GM18868 (cell line): ENCODE measurements at regions not wholly inside any gene's neighbourhood (a gene's known extent, or its start where the extent isn't known, plus 50 kb on each side); places are given as distances from the start of the nearest gene placed in this dataset.

Experiments
- ATAC-seq: cut with Tn5 transposase; IDR thresholded peaks from one replicate; pipeline ENCODE4 v1.9.1; 2021; ENCODE audit warnings: mild to moderate bottlenecking, moderate library complexity; ENCODE audit not compliant: unreplicated experiment

GRCh38 chr18:24868760-24869237 is 408.4 kb downstream of the HRH4 start:
- ATAC-seq: no peak

- ATAC-seq: no peak
Measured at GRCh38 chr18:24869285-24869684, 408.8 kb downstream of the HRH4 start.

- no peak for ATAC-seq
Measured at GRCh38 chr18:24875286-24875685, 414.8 kb downstream of the HRH4 start.

- no peak for ATAC-seq
Measured at GRCh38 chr18:24875777-24876176, 415.3 kb downstream of the HRH4 start.

- ATAC-seq: no peak
Measured at GRCh38 chr18:24876266-24876665, 415.8 kb downstream of the HRH4 start.

GRCh38 chr18:24877066-24877465 is 416.6 kb downstream of the HRH4 start:
- ATAC-seq: no peak

GRCh38 chr18:24877546-24877945 is 417.1 kb downstream of the HRH4 start:
- ATAC-seq: no peak

GRCh38 chr18:24878289-24878688 is 417.9 kb downstream of the HRH4 start:
- ATAC-seq: no peak

- no peak for ATAC-seq
Measured at GRCh38 chr18:24885276-24885675, 424.8 kb downstream of the HRH4 start.

- ATAC-seq: no peak
Measured at GRCh38 chr18:24894880-24895279, 434.4 kb downstream of the HRH4 start.

GRCh38 chr18:24897461-24897860 is 437.0 kb downstream of the HRH4 start:
- no peak for ATAC-seq

GRCh38 chr18:24910221-24910620 is 441.7 kb downstream of the ZNF521 start:
- no peak for ATAC-seq

- ATAC-seq: no peak
Measured at GRCh38 chr18:24913507-24914170, 438.3 kb downstream of the ZNF521 start.

- ATAC-seq: no peak
Measured at GRCh38 chr18:24914171-24914525, 437.8 kb downstream of the ZNF521 start.

GRCh38 chr18:24914685-24915084 is 437.3 kb downstream of the ZNF521 start:
- ATAC-seq: no peak

- ATAC-seq: no peak
Measured at GRCh38 chr18:24915547-24915946, 436.4 kb downstream of the ZNF521 start.

GRCh38 chr18:24917767-24918166 is 434.2 kb downstream of the ZNF521 start:
- ATAC-seq: no peak

- ATAC-seq: no peak
Measured at GRCh38 chr18:24918257-24918656, 433.7 kb downstream of the ZNF521 start.

- no peak for ATAC-seq
Measured at GRCh38 chr18:24919181-24919797, 432.7 kb downstream of the ZNF521 start.

GRCh38 chr18:24922491-24922890 is 429.5 kb downstream of the ZNF521 start:
- no peak for ATAC-seq

GRCh38 chr18:24923138-24923537 is 428.8 kb downstream of the ZNF521 start:
- ATAC-seq: peak; percentile 77

GRCh38 chr18:24924066-24924716 is 427.8 kb downstream of the ZNF521 start:
- ATAC-seq: no peak
